GM23338 (cell line): ENCODE measurements at regions not wholly inside any gene's neighbourhood (a gene's known extent, or its start where the extent isn't known, plus 50 kb on each side); places are given as distances from the start of the nearest gene placed in this dataset.

Experiments used
- ATAC-seq: fragments of 200-7000 bp; cut with Tn5 transposase; 3 replicates; pipeline ENCODE4 v1.9.1; 2020
- DNase-seq: peaks from one replicate; pipeline ENCODE4 v3.0.0-alpha.2; 2015; ENCODE audit warnings: low spot score
- H2AFZ ChIP-seq: fragments of 200-600 bp; sonication (generic); 2 replicates; pipeline ENCODE4 v1.8.0; 2016; ENCODE audit warnings: antibody characterized with exemption, mild to moderate bottlenecking, moderate library complexity
- H3F3A ChIP-seq: fragments of 200-600 bp; sonication (generic); replicated peaks from 2 replicates; pipeline ENCODE4 v1.8.0; 2017; ENCODE audit warnings: antibody characterized with exemption, mixed run types, low read depth
- H3K27ac ChIP-seq: fragments of 200-600 bp; sonication (generic); 2 replicates; pipeline ENCODE4 v1.6.1; 2016; ENCODE audit warnings: low read depth
- H3K27me3 ChIP-seq: fragments of 200-600 bp; sonication (generic); 2 replicates; pipeline ENCODE4 v1.8.0; 2016; ENCODE audit warnings: mild to moderate bottlenecking, mixed run types, moderate library complexity; ENCODE audit not compliant: insufficient read depth
- H3K36me3 ChIP-seq: fragments of 200-600 bp; sonication (generic); 2 replicates; pipeline ENCODE4 v1.8.0; 2016; ENCODE audit warnings: mild to moderate bottlenecking; ENCODE audit not compliant: insufficient read depth
- H3K4me1 ChIP-seq: fragments of 200-600 bp; sonication (generic); 2 replicates; pipeline ENCODE4 v1.8.0; 2016; ENCODE audit warnings: mild to moderate bottlenecking, moderate library complexity; ENCODE audit not compliant: insufficient read depth
- H3K4me2 ChIP-seq: fragments of 200-600 bp; sonication (generic); 2 replicates; pipeline ENCODE4 v1.7.1; 2017; ENCODE audit warnings: mixed run types
- H3K4me3 ChIP-seq: fragments of 200-600 bp; sonication (generic); 2 replicates; pipeline ENCODE4 v1.6.1; 2016; ENCODE audit warnings: mixed run types
- H3K79me2 ChIP-seq: fragments of 200-600 bp; sonication (generic); replicated peaks from 2 replicates; pipeline ENCODE4 v1.8.0; 2017; ENCODE audit warnings: mild to moderate bottlenecking; ENCODE audit not compliant: insufficient read depth
- H3K9me2 ChIP-seq: fragments of 200-600 bp; sonication (generic); 2 replicates; pipeline ENCODE4 v1.8.0; 2017; ENCODE audit not compliant: insufficient read depth
- H4K20me1 ChIP-seq: fragments of 200-600 bp; sonication (generic); replicated peaks from 2 replicates; pipeline ENCODE4 v1.8.0; 2017; ENCODE audit warnings: mild to moderate bottlenecking; ENCODE audit not compliant: insufficient read depth
- H3K27ac Mint-ChIP-seq: 2 replicates; pipeline ENCODE4 v1.8.0; 2020; ENCODE audit warnings: inconsistent platforms, mild to moderate bottlenecking, moderate library complexity, mixed read lengths
- H3K27me3 Mint-ChIP-seq: 3 replicates; pipeline ENCODE4 v1.8.0; 2022; ENCODE audit warnings: low read depth, mild to moderate bottlenecking, moderate library complexity, mixed read lengths, inconsistent platforms; ENCODE audit not compliant: insufficient read depth, poor library complexity
- H3K36me3 Mint-ChIP-seq: 3 replicates; pipeline ENCODE4 v1.8.0; 2021; ENCODE audit warnings: low read depth, mild to moderate bottlenecking, inconsistent platforms, moderate library complexity, mixed read lengths
- H3K4me1 Mint-ChIP-seq: 3 replicates; pipeline ENCODE4 v1.8.0; 2020; ENCODE audit warnings: mild to moderate bottlenecking, inconsistent platforms, mixed read lengths
- H3K4me3 Mint-ChIP-seq: 3 replicates; pipeline ENCODE4 v1.8.0; 2021; ENCODE audit warnings: moderate library complexity, mild to moderate bottlenecking, inconsistent platforms, mixed read lengths
- H3K9me3 Mint-ChIP-seq: 3 replicates; pipeline ENCODE4 v1.8.0; 2020; ENCODE audit warnings: moderate library complexity, mild to moderate bottlenecking, inconsistent platforms, mixed read lengths
- CREB1 ChIP-seq: fragments of 250-450 bp; sonication (Bioruptor Pico); IDR thresholded peaks from 2 replicates; pipeline ENCODE4 v1.5.0; 2020; ENCODE audit warnings: low read depth, mild to moderate bottlenecking, moderate library complexity
- EZH2 ChIP-seq: fragments of 200-600 bp; sonication (generic); IDR thresholded peaks from one replicate; pipeline ENCODE4 v1.8.0; 2017; ENCODE audit warnings: antibody characterized with exemption, mild to moderate bottlenecking, low read depth; ENCODE audit not compliant: unreplicated experiment
- EZH2phosphoT487 ChIP-seq: fragments of 200-600 bp; sonication (generic); IDR thresholded peaks from one replicate; pipeline ENCODE4 v1.8.1; 2018; ENCODE audit warnings: antibody characterized with exemption; ENCODE audit not compliant: unreplicated experiment
- JUNB ChIP-seq: IDR thresholded peaks from one replicate; pipeline ENCODE4 v1.6.1; 2016; ENCODE audit warnings: antibody characterized with exemption; ENCODE audit not compliant: unreplicated experiment
- NANOG ChIP-seq: IDR thresholded peaks from 2 replicates; pipeline ENCODE4 v1.6.1; 2016; ENCODE audit warnings: antibody characterized with exemption, borderline replicate concordance
- POLR2AphosphoS5 ChIP-seq: IDR thresholded peaks from 2 replicates; pipeline ENCODE4 v1.6.1; 2016; ENCODE audit warnings: antibody characterized with exemption, low read depth
- STAT1 ChIP-seq: IDR thresholded peaks from one replicate; pipeline ENCODE4 v1.6.1; 2016; ENCODE audit warnings: antibody characterized with exemption; ENCODE audit not compliant: unreplicated experiment
- ZNF114 ChIP-seq: fragments of 250-450 bp; sonication (Bioruptor Pico); IDR thresholded peaks from 2 replicates; pipeline ENCODE4 v1.5.0; 2020; ENCODE audit warnings: mild to moderate bottlenecking, moderate library complexity
- TF ChIP-seq, protein P1 (sequence below), 2 experiments: fragments of 200-600 bp in 1 of 2; sonication (generic) in 1 of 2; conservative IDR thresholded peaks; 2 replicates each; pipeline versions ENCODE4 v1.5.1 to v1.6.1; 2016 to 2017; ENCODE audit warnings: antibody characterized with exemption in 2 of 2, low read depth in 2 of 2, mild to moderate bottlenecking in 2 of 2, moderate library complexity in 1 of 2
- TF ChIP-seq, protein P2 (sequence below): IDR thresholded peaks from 2 replicates; pipeline ENCODE4 v1.6.1; 2016; ENCODE audit warnings: antibody characterized with exemption
- TF ChIP-seq, protein P3 (sequence below): fragments of 250-450 bp; sonication (Bioruptor Pico); IDR thresholded peaks from 2 replicates; pipeline ENCODE4 v1.5.0; 2020; ENCODE audit warnings: mild to moderate bottlenecking, moderate library complexity

DNA sequence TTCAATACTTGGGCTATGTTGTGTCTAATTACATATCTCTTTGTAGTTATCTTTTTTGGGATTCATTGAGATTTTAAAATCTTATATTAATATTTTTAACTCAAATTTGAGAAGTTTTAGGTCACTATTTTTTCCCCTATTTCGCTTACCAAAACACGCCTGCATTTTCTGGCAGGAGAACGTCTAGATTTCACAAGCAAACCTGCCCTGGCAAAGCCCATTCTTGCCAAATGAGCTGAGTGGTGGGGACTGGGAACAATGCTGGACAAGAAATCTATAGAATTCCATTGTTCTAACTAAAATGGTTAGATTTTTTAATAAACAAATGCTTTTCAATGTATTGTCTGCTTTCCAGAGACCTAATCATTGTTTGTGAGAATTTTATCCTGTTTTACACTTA is 1283.7 kb upstream of the RAG2 start:
- Histone ChIP-seq H3K27me3 (no peaks in the 10 kb centered on the region), H3K79me2 (no peaks in the 10 kb centered on the region), H3F3A (no peaks in the 10 kb centered on the region), H3K4me2 (no peak overlapping the region), H4K20me1 (no peaks in the 10 kb centered on the region), H2AFZ (no peak overlapping the region), H3K4me3 (no peak overlapping the region), H3K4me1 (no peaks in the 10 kb centered on the region), H3K27ac (no peak overlapping the region), H3K9me2 (no peaks in the 10 kb centered on the region), H3K36me3 (no peaks in the 10 kb centered on the region)
- Mint-ChIP-seq H3K36me3 (no peaks in the 10 kb centered on the region), H3K27me3 (no peaks in the 10 kb centered on the region), H3K4me3 (no peak overlapping the region), H3K9me3 (no peaks in the 10 kb centered on the region), H3K4me1 (no peaks in the 10 kb centered on the region), H3K27ac (no peak overlapping the region)
- DNase-seq (no peak), ATAC-seq (no peak)
- no peak for TF ChIP-seq STAT1
- TF ChIP-seq EZH2 = no peak
- TF ChIP-seq ZNF114 (CRISPR knock-in tag) = no peak
- TF ChIP-seq POLR2AphosphoS5 = no peak
- TF ChIP-seq EZH2phosphoT487 = no peak
- TF ChIP-seq, protein P1, sequence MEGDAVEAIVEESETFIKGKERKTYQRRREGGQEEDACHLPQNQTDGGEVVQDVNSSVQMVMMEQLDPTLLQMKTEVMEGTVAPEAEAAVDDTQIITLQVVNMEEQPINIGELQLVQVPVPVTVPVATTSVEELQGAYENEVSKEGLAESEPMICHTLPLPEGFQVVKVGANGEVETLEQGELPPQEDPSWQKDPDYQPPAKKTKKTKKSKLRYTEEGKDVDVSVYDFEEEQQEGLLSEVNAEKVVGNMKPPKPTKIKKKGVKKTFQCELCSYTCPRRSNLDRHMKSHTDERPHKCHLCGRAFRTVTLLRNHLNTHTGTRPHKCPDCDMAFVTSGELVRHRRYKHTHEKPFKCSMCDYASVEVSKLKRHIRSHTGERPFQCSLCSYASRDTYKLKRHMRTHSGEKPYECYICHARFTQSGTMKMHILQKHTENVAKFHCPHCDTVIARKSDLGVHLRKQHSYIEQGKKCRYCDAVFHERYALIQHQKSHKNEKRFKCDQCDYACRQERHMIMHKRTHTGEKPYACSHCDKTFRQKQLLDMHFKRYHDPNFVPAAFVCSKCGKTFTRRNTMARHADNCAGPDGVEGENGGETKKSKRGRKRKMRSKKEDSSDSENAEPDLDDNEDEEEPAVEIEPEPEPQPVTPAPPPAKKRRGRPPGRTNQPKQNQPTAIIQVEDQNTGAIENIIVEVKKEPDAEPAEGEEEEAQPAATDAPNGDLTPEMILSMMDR (conservative IDR thresholded peaks at IDR 0.05; ENCODE audit: low read depth in 2 of 2) = no peak
- no peak for TF ChIP-seq JUNB
- TF ChIP-seq, protein P2, sequence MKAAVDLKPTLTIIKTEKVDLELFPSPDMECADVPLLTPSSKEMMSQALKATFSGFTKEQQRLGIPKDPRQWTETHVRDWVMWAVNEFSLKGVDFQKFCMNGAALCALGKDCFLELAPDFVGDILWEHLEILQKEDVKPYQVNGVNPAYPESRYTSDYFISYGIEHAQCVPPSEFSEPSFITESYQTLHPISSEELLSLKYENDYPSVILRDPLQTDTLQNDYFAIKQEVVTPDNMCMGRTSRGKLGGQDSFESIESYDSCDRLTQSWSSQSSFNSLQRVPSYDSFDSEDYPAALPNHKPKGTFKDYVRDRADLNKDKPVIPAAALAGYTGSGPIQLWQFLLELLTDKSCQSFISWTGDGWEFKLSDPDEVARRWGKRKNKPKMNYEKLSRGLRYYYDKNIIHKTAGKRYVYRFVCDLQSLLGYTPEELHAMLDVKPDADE = no peak

DNA sequence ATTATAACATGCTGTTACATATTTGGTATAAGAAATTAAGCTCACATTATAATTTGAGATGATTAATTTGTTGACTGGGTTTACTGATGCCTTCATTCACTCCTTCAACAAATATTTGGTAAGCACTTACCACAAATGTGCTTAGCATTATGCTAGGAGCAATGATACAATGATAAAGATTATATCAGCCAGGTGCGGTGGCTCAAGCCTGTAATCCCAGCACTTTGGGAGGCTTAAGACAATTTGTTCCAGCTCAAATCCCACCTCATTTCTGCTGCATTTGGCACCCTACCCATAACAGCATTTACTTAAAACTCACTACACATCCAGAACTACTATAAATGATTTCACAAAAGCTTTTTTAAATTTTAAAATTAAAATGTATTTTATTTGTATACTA is 1263.6 kb upstream of the RAG2 start:
- H3K79me2 ChIP-seq = no peaks in the 10 kb centered on the region
- H3K36me3 ChIP-seq = no peaks in the 10 kb centered on the region
- no peak overlapping the region for H3K4me3 ChIP-seq
- no peak overlapping the region for H3K4me3 Mint-ChIP-seq
- H3K27ac ChIP-seq = no peak overlapping the region
- H3K4me2 ChIP-seq = no peak overlapping the region
- H3K9me2 ChIP-seq = no peaks in the 10 kb centered on the region; the same call in 1 of the 2 replicates
- H3K9me3 Mint-ChIP-seq = peaks cover 3% of the 10 kb centered on the region; the same call in 1 of the 3 replicates
- H3K36me3 Mint-ChIP-seq = no peaks in the 10 kb centered on the region; the same call in 2 of the 3 replicates
- H3K27me3 Mint-ChIP-seq = no peaks in the 10 kb centered on the region
- no peaks in the 10 kb centered on the region for H3K27me3 ChIP-seq
- H3K27ac Mint-ChIP-seq = no peak overlapping the region
- no peak for ATAC-seq
- peaks cover 14% of the 10 kb centered on the region for H3K4me1 Mint-ChIP-seq
- H3K4me1 ChIP-seq = no peaks in the 10 kb centered on the region
- H4K20me1 ChIP-seq = no peaks in the 10 kb centered on the region
- H2AFZ ChIP-seq = no peak overlapping the region
- no peaks in the 10 kb centered on the region for H3F3A ChIP-seq
- no peak for DNase-seq
- TF ChIP-seq ZNF114 (CRISPR knock-in tag) (no peak), CREB1 (CRISPR knock-in tag) (no peak), STAT1 (no peak), NANOG (no peak), POLR2AphosphoS5 (no peak), EZH2 (no peak)
- TF ChIP-seq, protein P1 (conservative IDR thresholded peaks at IDR 0.05; ENCODE audit: low read depth in 2 of 2) = no peak
- TF ChIP-seq, protein P3, sequence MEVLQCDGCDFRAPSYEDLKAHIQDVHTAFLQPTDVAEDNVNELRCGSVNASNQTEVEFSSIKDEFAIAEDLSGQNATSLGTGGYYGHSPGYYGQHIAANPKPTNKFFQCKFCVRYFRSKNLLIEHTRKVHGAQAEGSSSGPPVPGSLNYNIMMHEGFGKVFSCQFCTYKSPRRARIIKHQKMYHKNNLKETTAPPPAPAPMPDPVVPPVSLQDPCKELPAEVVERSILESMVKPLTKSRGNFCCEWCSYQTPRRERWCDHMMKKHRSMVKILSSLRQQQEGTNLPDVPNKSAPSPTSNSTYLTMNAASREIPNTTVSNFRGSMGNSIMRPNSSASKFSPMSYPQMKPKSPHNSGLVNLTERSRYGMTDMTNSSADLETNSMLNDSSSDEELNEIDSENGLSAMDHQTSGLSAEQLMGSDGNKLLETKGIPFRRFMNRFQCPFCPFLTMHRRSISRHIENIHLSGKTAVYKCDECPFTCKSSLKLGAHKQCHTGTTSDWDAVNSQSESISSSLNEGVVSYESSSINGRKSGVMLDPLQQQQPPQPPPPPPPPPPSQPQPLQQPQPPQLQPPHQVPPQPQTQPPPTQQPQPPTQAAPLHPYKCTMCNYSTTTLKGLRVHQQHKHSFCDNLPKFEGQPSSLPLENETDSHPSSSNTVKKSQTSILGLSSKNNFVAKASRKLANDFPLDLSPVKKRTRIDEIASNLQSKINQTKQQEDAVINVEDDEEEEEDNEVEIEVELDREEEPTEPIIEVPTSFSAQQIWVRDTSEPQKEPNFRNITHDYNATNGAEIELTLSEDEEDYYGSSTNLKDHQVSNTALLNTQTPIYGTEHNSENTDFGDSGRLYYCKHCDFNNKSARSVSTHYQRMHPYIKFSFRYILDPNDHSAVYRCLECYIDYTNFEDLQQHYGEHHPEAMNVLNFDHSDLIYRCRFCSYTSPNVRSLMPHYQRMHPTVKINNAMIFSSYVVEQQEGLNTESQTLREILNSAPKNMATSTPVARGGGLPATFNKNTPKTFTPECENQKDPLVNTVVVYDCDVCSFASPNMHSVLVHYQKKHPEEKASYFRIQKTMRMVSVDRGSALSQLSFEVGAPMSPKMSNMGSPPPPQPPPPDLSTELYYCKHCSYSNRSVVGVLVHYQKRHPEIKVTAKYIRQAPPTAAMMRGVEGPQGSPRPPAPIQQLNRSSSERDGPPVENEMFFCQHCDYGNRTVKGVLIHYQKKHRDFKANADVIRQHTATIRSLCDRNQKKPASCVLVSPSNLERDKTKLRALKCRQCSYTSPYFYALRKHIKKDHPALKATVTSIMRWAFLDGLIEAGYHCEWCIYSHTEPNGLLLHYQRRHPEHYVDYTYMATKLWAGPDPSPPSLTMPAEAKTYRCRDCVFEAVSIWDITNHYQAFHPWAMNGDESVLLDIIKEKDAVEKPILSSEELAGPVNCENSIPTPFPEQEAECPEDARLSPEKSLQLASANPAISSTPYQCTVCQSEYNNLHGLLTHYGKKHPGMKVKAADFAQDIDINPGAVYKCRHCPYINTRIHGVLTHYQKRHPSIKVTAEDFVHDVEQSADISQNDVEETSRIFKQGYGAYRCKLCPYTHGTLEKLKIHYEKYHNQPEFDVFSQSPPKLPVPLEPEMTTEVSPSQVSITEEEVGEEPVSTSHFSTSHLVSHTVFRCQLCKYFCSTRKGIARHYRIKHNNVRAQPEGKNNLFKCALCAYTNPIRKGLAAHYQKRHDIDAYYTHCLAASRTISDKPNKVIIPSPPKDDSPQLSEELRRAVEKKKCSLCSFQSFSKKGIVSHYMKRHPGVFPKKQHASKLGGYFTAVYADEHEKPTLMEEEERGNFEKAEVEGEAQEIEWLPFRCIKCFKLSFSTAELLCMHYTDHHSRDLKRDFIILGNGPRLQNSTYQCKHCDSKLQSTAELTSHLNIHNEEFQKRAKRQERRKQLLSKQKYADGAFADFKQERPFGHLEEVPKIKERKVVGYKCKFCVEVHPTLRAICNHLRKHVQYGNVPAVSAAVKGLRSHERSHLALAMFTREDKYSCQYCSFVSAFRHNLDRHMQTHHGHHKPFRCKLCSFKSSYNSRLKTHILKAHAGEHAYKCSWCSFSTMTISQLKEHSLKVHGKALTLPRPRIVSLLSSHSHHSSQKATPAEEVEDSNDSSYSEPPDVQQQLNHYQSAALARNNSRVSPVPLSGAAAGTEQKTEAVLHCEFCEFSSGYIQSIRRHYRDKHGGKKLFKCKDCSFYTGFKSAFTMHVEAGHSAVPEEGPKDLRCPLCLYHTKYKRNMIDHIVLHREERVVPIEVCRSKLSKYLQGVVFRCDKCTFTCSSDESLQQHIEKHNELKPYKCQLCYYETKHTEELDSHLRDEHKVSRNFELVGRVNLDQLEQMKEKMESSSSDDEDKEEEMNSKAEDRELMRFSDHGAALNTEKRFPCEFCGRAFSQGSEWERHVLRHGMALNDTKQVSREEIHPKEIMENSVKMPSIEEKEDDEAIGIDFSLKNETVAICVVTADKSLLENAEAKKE (CRISPR knock-in tag) = no peak
